ENCODE measurements at regions not wholly inside any gene's neighbourhood (a gene's known extent, or its start where the extent isn't known, plus 50 kb on each side); places are given as distances from the start of the nearest gene placed in this dataset.

DNA sequence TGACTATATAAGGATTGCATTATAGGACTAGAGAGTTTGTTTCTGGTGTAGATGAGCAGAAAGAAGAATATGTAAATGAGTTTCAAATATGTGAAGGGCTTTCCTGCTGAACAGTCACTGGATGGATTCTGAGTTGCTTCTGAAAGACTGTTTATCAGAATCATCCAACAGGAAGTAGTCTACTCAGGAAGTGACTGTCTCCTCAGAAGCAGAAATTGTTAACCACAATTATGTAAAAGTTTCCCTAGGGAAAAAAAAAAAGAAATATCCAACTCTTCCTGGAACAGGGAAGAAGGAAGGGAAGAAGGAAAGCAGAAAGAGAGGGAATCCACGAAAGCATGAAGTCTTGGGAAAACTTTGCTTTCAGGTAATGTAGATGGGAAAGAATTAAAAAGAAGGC, 138.9 kb downstream of the TENT5A start:
- TF ChIP-seq POLR2A (IDR thresholded peaks at IDR 0.05), result no peak
- TF ChIP-seq, protein P1, sequence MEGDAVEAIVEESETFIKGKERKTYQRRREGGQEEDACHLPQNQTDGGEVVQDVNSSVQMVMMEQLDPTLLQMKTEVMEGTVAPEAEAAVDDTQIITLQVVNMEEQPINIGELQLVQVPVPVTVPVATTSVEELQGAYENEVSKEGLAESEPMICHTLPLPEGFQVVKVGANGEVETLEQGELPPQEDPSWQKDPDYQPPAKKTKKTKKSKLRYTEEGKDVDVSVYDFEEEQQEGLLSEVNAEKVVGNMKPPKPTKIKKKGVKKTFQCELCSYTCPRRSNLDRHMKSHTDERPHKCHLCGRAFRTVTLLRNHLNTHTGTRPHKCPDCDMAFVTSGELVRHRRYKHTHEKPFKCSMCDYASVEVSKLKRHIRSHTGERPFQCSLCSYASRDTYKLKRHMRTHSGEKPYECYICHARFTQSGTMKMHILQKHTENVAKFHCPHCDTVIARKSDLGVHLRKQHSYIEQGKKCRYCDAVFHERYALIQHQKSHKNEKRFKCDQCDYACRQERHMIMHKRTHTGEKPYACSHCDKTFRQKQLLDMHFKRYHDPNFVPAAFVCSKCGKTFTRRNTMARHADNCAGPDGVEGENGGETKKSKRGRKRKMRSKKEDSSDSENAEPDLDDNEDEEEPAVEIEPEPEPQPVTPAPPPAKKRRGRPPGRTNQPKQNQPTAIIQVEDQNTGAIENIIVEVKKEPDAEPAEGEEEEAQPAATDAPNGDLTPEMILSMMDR (IDR thresholded peaks at IDR 0.05 in 4 of 5, conservative IDR thresholded peaks at IDR 0.05 in 1 of 5), result no peak

All from gastrocnemius medialis (tissue), 4 donors.